B cell (primary cell): ENCODE measurements at regions not wholly inside any gene's neighbourhood (a gene's known extent, or its start where the extent isn't known, plus 50 kb on each side); places are given as distances from the start of the nearest gene placed in this dataset.

Source experiments
- EZH2 ChIP-seq: IDR thresholded peaks from 2 replicates; pipeline ENCODE4 v1.6.1; 2012; ENCODE audit warnings: borderline replicate concordance, low read depth, mild to moderate bottlenecking, moderate library complexity, low read length; ENCODE audit not compliant: insufficient read depth, poor library complexity, severe bottlenecking
- TF ChIP-seq, protein P1 (sequence below): fragments of 200-600 bp; IDR thresholded peaks from one replicate; pipeline ENCODE4 v1.8.0; 2022; ENCODE audit warnings: antibody characterized with exemption, mild to moderate bottlenecking

DNA sequence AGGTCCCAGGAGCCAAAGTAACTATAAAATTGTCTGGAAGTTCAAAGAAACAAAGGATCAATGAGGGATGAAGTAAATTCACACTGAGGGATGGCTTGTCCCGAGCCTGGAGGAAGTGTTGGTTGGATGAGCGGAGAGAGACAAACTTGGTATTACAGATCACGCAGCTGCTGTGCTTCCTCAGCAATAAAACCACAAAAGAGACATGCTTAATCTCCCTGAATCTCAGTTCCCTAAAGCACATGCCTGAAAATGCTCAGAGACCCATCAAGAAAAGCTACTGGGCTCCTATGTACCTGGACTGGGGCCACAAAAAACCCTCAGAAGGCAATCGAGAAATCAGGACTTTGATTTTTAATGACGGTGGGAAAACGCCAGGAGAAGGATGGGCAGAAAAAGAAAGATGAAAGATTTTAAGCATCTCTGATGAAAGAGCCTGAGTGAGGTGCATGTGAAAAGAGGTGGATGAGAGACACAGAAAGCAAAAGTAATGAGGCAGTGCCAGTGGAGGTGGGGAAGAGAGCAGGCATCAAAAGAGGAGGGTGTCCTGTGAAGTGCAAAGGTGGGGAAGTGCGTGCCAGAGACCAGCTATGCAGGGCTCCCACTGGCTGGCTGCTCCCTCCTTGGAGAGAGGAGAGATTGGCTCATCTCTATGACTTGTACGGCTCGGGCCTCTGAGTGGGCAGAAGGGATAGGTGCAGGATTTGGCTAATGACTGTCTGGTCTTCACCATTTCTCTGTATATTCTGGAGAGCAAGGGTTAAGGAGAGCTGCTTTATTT, 143.7 kb downstream of the ABCC12 start:
- TF ChIP-seq, protein P1, sequence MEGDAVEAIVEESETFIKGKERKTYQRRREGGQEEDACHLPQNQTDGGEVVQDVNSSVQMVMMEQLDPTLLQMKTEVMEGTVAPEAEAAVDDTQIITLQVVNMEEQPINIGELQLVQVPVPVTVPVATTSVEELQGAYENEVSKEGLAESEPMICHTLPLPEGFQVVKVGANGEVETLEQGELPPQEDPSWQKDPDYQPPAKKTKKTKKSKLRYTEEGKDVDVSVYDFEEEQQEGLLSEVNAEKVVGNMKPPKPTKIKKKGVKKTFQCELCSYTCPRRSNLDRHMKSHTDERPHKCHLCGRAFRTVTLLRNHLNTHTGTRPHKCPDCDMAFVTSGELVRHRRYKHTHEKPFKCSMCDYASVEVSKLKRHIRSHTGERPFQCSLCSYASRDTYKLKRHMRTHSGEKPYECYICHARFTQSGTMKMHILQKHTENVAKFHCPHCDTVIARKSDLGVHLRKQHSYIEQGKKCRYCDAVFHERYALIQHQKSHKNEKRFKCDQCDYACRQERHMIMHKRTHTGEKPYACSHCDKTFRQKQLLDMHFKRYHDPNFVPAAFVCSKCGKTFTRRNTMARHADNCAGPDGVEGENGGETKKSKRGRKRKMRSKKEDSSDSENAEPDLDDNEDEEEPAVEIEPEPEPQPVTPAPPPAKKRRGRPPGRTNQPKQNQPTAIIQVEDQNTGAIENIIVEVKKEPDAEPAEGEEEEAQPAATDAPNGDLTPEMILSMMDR = no peak
- TF ChIP-seq EZH2 = no peak
